ENCODE measurements at regions not wholly inside any gene's neighbourhood (a gene's known extent, or its start where the extent isn't known, plus 50 kb on each side); places are given as distances from the start of the nearest gene placed in this dataset.
"Not testable (repeated sequence)": the region's sequence is repeated elsewhere in the genome, so short reads cannot be mapped to it uniquely, and the experiment has no call there.

DNA sequence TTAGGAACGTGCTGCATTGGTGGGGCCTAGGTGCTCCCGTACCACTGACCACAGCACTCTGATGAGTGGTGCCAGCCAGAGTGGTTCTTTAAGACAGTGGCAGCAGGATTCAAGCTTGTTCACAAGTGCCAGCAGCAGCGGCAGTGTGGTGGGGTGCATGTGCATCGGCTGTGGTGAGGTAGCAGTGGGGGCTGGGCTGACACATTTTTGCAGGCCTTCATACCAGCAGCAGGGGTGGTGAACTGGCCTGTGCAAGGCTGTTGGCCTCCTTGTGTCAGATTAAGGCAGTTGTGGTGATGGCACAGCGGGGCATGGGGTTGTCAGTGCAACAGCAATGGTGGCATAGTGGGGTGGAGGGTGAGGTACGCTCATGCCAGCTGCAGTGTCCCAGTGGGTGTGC, 131.4 kb downstream of the PABPC4L start:
- no peak overlapping the region for H3K27ac Mint-ChIP-seq (ENCODE audit: unreplicated experiment)
- no peaks in the 10 kb centered on the region for H3K36me3 Mint-ChIP-seq (ENCODE audit: unreplicated experiment)
- no peaks in the 10 kb centered on the region for H3K4me1 Mint-ChIP-seq (ENCODE audit: unreplicated experiment)
- TF ChIP-seq, protein P1, sequence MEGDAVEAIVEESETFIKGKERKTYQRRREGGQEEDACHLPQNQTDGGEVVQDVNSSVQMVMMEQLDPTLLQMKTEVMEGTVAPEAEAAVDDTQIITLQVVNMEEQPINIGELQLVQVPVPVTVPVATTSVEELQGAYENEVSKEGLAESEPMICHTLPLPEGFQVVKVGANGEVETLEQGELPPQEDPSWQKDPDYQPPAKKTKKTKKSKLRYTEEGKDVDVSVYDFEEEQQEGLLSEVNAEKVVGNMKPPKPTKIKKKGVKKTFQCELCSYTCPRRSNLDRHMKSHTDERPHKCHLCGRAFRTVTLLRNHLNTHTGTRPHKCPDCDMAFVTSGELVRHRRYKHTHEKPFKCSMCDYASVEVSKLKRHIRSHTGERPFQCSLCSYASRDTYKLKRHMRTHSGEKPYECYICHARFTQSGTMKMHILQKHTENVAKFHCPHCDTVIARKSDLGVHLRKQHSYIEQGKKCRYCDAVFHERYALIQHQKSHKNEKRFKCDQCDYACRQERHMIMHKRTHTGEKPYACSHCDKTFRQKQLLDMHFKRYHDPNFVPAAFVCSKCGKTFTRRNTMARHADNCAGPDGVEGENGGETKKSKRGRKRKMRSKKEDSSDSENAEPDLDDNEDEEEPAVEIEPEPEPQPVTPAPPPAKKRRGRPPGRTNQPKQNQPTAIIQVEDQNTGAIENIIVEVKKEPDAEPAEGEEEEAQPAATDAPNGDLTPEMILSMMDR (IDR thresholded peaks at IDR 0.05) = no peak
- DNase-seq (ENCODE audit: extremely low spot score, unreplicated experiment) = no peak
- H3K4me3 Mint-ChIP-seq (ENCODE audit: unreplicated experiment) = no peak overlapping the region
- H3K27me3 Mint-ChIP-seq (ENCODE audit: unreplicated experiment) = no peaks in the 10 kb centered on the region
- H3K9me3 Mint-ChIP-seq (ENCODE audit: unreplicated experiment) = no peaks in the 10 kb centered on the region

DNA sequence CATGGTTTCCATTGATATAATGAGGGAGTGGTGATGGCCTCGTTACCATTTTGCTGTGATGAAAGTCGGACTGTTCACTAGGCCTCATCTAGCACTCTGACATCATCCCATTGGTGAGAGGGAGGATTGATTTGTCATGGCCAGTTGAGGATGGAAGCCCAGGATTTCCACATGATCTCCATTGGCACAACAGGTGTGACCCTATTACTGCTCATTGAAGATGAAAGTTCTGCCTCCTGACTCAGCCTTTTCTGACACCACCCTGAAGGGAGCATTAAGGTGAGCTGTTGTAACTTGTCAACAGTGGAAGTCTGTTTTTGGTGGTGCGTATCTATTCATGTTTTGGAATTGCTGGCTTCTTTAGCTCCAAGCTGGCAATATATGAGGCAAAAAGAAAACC, 144.2 kb downstream of the PABPC4L start:
- TF ChIP-seq, protein P1 (IDR thresholded peaks at IDR 0.05) = no peak
- no peak for DNase-seq (ENCODE audit: extremely low spot score, unreplicated experiment)
- Mint-ChIP-seq H3K4me3 (ENCODE audit: unreplicated experiment) (no peak overlapping the region), H3K36me3 (ENCODE audit: unreplicated experiment) (no peaks in the 10 kb centered on the region), H3K27me3 (ENCODE audit: unreplicated experiment) (no peaks in the 10 kb centered on the region), H3K9me3 (ENCODE audit: unreplicated experiment) (no peaks in the 10 kb centered on the region), H3K4me1 (ENCODE audit: unreplicated experiment) (no peaks in the 10 kb centered on the region), H3K27ac (ENCODE audit: unreplicated experiment) (no peak overlapping the region)

DNA sequence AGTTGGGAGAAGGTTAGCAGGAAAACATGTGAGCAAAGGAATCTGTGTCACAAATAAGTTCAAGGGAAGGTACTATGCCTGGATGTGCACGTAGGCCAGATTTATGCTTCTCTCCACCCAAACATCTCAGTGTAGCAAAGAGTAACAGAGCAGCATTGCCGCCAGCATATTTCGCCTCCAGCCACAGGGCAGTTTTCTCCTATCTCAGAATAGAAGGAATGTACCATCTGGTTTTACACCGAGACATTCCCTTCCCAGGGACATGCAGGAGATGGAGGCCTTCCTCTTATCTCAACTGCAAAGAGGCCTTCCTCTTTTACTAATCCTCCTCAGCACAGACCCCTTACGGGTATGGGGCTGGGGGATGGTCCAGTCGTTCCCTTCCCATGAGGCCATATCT, 155.4 kb downstream of the PABPC4L start:
- H3K4me3 Mint-ChIP-seq (ENCODE audit: unreplicated experiment); H3K9me3 Mint-ChIP-seq (ENCODE audit: unreplicated experiment); H3K36me3 Mint-ChIP-seq (ENCODE audit: unreplicated experiment); H3K4me1 Mint-ChIP-seq (ENCODE audit: unreplicated experiment); DNase-seq (ENCODE audit: extremely low spot score, unreplicated experiment); H3K27me3 Mint-ChIP-seq (ENCODE audit: unreplicated experiment); H3K27ac Mint-ChIP-seq (ENCODE audit: unreplicated experiment): not testable (repeated sequence)

DNA sequence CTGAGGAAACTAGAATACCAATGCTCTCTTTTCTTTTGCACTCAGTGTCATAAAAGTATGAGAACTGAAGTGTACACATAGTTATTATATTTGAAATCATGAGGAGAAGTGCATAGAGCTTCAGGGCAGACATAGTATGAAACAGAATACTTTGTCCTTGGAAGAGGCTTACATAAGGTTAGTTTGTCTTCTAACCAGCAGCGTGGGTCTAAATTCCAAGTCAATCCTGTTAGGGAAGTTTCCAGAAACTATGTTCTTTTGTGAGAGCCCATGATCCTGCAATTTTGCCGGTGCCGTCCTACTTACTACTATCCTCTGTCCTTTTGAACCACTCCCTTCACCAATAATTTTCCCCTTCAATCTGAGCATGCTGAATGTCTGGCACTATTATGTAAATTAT, 156.2 kb downstream of the PABPC4L start:
- no peaks in the 10 kb centered on the region for H3K36me3 Mint-ChIP-seq (ENCODE audit: unreplicated experiment)
- peaks cover 5% of the 10 kb centered on the region for H3K9me3 Mint-ChIP-seq (ENCODE audit: unreplicated experiment)

DNA sequence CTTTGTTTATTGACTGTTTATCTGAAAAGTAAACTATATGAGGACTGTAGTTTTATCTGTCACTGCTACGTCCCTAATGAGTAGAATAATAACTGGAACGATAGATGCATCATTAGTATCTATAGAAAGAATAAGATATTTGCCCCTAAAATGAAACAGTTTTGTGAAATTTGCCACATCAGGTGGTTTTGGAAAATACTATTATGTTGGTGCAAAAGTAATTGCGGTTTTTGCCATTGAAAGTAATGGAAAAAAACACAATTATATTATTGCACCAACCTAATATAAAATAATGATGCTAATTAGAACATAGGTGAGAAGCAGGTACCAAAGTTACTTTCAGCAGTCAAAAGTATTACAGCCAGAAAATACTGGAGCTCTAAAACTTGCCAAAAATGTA, 158.3 kb downstream of the PABPC4L start:
- no peak for DNase-seq (ENCODE audit: extremely low spot score, unreplicated experiment)
- H3K27ac Mint-ChIP-seq (ENCODE audit: unreplicated experiment) = no peak overlapping the region
- H3K36me3 Mint-ChIP-seq (ENCODE audit: unreplicated experiment) = no peaks in the 10 kb centered on the region
- H3K27me3 Mint-ChIP-seq (ENCODE audit: unreplicated experiment) = no peaks in the 10 kb centered on the region
- H3K4me1 Mint-ChIP-seq (ENCODE audit: unreplicated experiment) = no peaks in the 10 kb centered on the region
- TF ChIP-seq, protein P1 (IDR thresholded peaks at IDR 0.05) = no peak
- H3K4me3 Mint-ChIP-seq (ENCODE audit: unreplicated experiment) = no peak overlapping the region
- H3K9me3 Mint-ChIP-seq (ENCODE audit: unreplicated experiment) = peaks cover 16% of the 10 kb centered on the region

More for the DNA sequence above, 156.2 kb downstream of the PABPC4L start:
- Mint-ChIP-seq H3K4me1 (ENCODE audit: unreplicated experiment) (no peaks in the 10 kb centered on the region), H3K27ac (ENCODE audit: unreplicated experiment) (no peak overlapping the region), H3K4me3 (ENCODE audit: unreplicated experiment) (no peak overlapping the region), H3K27me3 (ENCODE audit: unreplicated experiment) (no peaks in the 10 kb centered on the region)
- TF ChIP-seq, protein P1 (IDR thresholded peaks at IDR 0.05) = no peak
- DNase-seq (ENCODE audit: extremely low spot score, unreplicated experiment) = no peak

DNA sequence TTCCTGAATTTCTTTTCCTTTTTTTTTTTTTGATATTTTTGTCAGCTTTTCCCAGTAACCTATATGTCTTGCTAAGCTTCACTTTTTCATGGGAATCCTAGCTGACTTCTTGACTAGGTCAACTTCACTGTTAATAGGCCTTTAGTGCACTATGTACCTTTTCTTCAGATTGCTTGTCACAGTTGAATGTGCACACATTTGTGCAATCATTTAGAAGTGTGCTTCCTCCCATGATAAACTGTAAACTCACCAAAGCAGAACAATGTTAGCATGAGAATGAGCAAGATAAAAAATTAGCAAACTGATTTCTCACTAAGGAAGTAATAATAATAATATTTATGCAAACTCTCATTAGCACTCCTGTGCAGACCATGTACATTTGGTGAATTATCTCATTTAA, 173.2 kb downstream of the PABPC4L start:
- no peak for DNase-seq (ENCODE audit: extremely low spot score, unreplicated experiment)
- TF ChIP-seq, protein P1 (IDR thresholded peaks at IDR 0.05) = no peak
- Mint-ChIP-seq H3K9me3 (ENCODE audit: unreplicated experiment) (no peaks in the 10 kb centered on the region), H3K36me3 (ENCODE audit: unreplicated experiment) (no peaks in the 10 kb centered on the region), H3K27me3 (ENCODE audit: unreplicated experiment) (no peaks in the 10 kb centered on the region), H3K4me1 (ENCODE audit: unreplicated experiment) (no peaks in the 10 kb centered on the region), H3K4me3 (ENCODE audit: unreplicated experiment) (no peak overlapping the region), H3K27ac (ENCODE audit: unreplicated experiment) (no peak overlapping the region)

Measured in osteocyte (in vitro differentiated cells).